ENCODE measurements at regions not wholly inside any gene's neighbourhood (a gene's known extent, or its start where the extent isn't known, plus 50 kb on each side); places are given as distances from the start of the nearest gene placed in this dataset.
"Not testable (repeated sequence)": the region's sequence is repeated elsewhere in the genome, so short reads cannot be mapped to it uniquely, and the experiment has no call there.

DNA sequence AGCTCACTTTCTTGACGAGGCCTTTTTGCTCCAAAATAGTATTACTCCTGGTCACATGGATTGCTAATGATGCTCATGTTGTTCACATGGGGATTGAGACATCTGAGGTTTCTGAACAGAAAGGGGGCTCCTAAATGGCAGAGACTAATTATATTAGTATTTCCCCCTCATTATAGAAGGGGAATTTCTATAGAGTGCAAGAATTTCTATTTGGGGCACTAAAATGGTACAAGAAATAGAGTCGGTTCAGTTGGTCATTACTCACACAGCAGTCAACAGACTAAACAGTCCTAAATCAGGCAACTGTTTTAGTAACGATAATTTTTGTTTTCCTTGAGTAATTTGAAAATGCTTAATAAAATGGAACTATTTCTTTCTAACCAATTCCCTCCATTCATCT is 108.9 kb downstream of the DACT1 start:
- no peak for ATAC-seq
- TF ChIP-seq SNAI2 (CRISPR knock-in tag; IDR thresholded peaks at IDR 0.05) (no peak), TOX (CRISPR knock-in tag; IDR thresholded peaks at IDR 0.05; ENCODE audit: borderline replicate concordance) (no peak), PPARA (CRISPR knock-in tag; IDR thresholded peaks at IDR 0.05; ENCODE audit: borderline replicate concordance) (no peak), ESRRG (CRISPR knock-in tag; IDR thresholded peaks at IDR 0.05) (no peak)
- TF ChIP-seq, protein P1, sequence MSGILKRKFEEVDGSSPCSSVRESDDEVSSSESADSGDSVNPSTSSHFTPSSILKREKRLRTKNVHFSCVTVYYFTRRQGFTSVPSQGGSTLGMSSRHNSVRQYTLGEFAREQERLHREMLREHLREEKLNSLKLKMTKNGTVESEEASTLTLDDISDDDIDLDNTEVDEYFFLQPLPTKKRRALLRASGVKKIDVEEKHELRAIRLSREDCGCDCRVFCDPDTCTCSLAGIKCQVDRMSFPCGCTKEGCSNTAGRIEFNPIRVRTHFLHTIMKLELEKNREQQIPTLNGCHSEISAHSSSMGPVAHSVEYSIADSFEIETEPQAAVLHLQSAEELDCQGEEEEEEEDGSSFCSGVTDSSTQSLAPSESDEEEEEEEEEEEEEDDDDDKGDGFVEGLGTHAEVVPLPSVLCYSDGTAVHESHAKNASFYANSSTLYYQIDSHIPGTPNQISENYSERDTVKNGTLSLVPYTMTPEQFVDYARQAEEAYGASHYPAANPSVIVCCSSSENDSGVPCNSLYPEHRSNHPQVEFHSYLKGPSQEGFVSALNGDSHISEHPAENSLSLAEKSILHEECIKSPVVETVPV (CRISPR knock-in tag; IDR thresholded peaks at IDR 0.05), result no peak

GRCh38 chr14:58747181-58747580 is 109.4 kb downstream of the DACT1 start:
- TF ChIP-seq, protein P1 (CRISPR knock-in tag; IDR thresholded peaks at IDR 0.05), result no peak
- no peak for TF ChIP-seq ZFP3 (CRISPR knock-in tag; IDR thresholded peaks at IDR 0.05)
- no peak for TF ChIP-seq SNAI2 (CRISPR knock-in tag; IDR thresholded peaks at IDR 0.05)
- no peak for TF ChIP-seq ESRRG (CRISPR knock-in tag; IDR thresholded peaks at IDR 0.05)
- 0 out of 2 replicates have a peak, but pooled peaks have one; percentile 7 for TF ChIP-seq ISL1 (CRISPR knock-in tag; IDR thresholded peaks at IDR 0.05)
- TF ChIP-seq ZNF565 (CRISPR knock-in tag; conservative IDR thresholded peaks at IDR 0.05; ENCODE audit: low read depth), result no peak
- no peak for TF ChIP-seq TOX (CRISPR knock-in tag; IDR thresholded peaks at IDR 0.05; ENCODE audit: borderline replicate concordance)

GRCh38 chr14:58748251-58748650 is 110.5 kb downstream of the DACT1 start:
- ATAC-seq, result not testable (repeated sequence)

More at GRCh38 chr14:58747181-58747580, 109.4 kb downstream of the DACT1 start:
- ATAC-seq, result no peak

DNA sequence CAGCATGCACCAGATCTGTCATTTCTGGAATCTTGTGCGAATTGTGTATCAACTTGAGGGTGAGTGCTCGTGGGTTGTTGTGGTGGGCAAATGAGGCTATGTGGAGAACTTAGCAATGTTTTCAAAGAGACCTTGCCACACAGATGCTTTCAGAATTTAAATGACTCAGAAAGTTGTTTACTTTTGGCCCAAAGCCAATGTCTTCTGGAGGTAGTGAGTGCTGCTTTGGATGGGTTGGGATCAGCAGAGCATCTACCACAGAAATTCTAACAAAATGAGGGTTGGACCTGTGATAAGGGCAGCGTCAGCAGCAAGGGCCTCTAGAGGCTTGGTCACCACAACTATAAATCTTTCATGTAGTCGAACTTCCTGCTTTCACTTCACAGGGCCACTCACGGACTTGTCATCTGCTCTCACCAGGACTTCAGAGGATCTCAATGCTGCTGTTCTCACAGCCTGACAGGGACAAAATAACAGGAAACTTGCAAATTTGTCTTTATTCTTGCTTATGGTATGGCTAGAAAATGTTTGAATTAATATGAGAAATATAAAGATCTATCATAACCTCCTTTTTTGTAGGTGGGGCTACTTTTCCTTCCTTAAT is 111.4 kb downstream of the DACT1 start:
- TF ChIP-seq TSHZ2 (CRISPR knock-in tag; IDR thresholded peaks at IDR 0.05), result no peak
- peak; percentile 65; the same call in 1 of the 2 replicates for TF ChIP-seq ZNF8 (CRISPR knock-in tag; IDR thresholded peaks at IDR 0.05)
- TF ChIP-seq ZNF70 (CRISPR knock-in tag; IDR thresholded peaks at IDR 0.05), result no peak
- TF ChIP-seq ZC3H10 (CRISPR knock-in tag; IDR thresholded peaks at IDR 0.05), result no peak
- TF ChIP-seq ARNTL (CRISPR knock-in tag; IDR thresholded peaks at IDR 0.05; ENCODE audit: borderline replicate concordance, low read depth), result no peak
- no peak for TF ChIP-seq ESRRG (CRISPR knock-in tag; IDR thresholded peaks at IDR 0.05)
- TF ChIP-seq ZFP3 (CRISPR knock-in tag; IDR thresholded peaks at IDR 0.05), result 0 out of 2 replicates have a peak, but pooled peaks have one; percentile 69
- no peak for TF ChIP-seq SNAI2 (CRISPR knock-in tag; IDR thresholded peaks at IDR 0.05)
- TF ChIP-seq RARB (CRISPR knock-in tag; IDR thresholded peaks at IDR 0.05), result no peak
- no peak for TF ChIP-seq OSR1 (CRISPR knock-in tag; IDR thresholded peaks at IDR 0.05)
- TF ChIP-seq, protein P1 (CRISPR knock-in tag; IDR thresholded peaks at IDR 0.05), result no peak
- peak; percentile 70 for TF ChIP-seq ISL1 (CRISPR knock-in tag; IDR thresholded peaks at IDR 0.05)
- no peak for TF ChIP-seq TCF4 (CRISPR knock-in tag; IDR thresholded peaks at IDR 0.05; ENCODE audit: borderline replicate concordance)
- peak; percentile 62; the same call in 1 of the 2 replicates for TF ChIP-seq TOX (CRISPR knock-in tag; IDR thresholded peaks at IDR 0.05; ENCODE audit: borderline replicate concordance)
- TF ChIP-seq ZNF565 (CRISPR knock-in tag; conservative IDR thresholded peaks at IDR 0.05; ENCODE audit: low read depth), result no peak
- no peak for TF ChIP-seq CSDC2 (CRISPR knock-in tag; IDR thresholded peaks at IDR 0.05)
- ATAC-seq, result peak; percentile 82
